ENCODE measurements at regions not wholly inside any gene's neighbourhood (a gene's known extent, or its start where the extent isn't known, plus 50 kb on each side); places are given as distances from the start of the nearest gene placed in this dataset.

DNA sequence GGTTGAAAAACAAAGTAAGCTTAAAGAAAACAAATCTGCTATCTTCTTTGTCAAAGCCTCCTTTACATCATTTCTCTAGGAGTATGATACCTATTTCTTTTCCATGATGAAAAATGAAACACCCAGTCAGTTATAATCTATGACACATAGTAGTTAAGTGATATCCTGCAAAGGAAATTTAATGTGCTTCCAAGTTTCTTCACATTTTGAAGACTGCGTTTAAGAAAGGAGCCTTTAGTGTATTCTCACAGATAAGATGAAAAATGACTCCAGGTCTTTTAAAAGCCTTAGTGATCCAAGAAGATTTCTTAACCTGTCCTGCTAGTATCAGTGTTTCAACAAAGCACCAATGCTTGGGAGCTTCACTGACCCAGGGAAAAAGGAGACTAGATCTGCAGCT is 356.7 kb downstream of the CCDC85A start:
- TF ChIP-seq, protein P1, sequence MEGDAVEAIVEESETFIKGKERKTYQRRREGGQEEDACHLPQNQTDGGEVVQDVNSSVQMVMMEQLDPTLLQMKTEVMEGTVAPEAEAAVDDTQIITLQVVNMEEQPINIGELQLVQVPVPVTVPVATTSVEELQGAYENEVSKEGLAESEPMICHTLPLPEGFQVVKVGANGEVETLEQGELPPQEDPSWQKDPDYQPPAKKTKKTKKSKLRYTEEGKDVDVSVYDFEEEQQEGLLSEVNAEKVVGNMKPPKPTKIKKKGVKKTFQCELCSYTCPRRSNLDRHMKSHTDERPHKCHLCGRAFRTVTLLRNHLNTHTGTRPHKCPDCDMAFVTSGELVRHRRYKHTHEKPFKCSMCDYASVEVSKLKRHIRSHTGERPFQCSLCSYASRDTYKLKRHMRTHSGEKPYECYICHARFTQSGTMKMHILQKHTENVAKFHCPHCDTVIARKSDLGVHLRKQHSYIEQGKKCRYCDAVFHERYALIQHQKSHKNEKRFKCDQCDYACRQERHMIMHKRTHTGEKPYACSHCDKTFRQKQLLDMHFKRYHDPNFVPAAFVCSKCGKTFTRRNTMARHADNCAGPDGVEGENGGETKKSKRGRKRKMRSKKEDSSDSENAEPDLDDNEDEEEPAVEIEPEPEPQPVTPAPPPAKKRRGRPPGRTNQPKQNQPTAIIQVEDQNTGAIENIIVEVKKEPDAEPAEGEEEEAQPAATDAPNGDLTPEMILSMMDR (IDR thresholded peaks at IDR 0.05) = no peak
- no peak for TF ChIP-seq POLR2A (IDR thresholded peaks at IDR 0.05)
